GM12864 (cell line): ENCODE measurements at regions not wholly inside any gene's neighbourhood (a gene's known extent, or its start where the extent isn't known, plus 50 kb on each side); places are given as distances from the start of the nearest gene placed in this dataset.
"Not testable (repeated sequence)": the region's sequence is repeated elsewhere in the genome, so short reads cannot be mapped to it uniquely, and the experiment has no call there.

Source experiments
- DNase-seq: peaks from one replicate; pipeline ENCODE4 v3.0.0-alpha.2; 2011; ENCODE audit warnings: low read depth
- H3K4me3 ChIP-seq: 2 replicates; pipeline ENCODE4 v1.5.1; 2011; ENCODE audit warnings: mild to moderate bottlenecking, low read depth, low read length, control low read depth
- TF ChIP-seq, protein P1 (sequence below): IDR thresholded peaks from 2 replicates; pipeline ENCODE4 v1.5.1; 2011; ENCODE audit warnings: low read depth, mild to moderate bottlenecking, moderate library complexity, low read length, control low read depth, inconsistent platforms; ENCODE audit errors: missing control alignments

GRCh38 chr6:33888664-33889200, 84.9 kb upstream of the MLN start:
- TF ChIP-seq, protein P1, sequence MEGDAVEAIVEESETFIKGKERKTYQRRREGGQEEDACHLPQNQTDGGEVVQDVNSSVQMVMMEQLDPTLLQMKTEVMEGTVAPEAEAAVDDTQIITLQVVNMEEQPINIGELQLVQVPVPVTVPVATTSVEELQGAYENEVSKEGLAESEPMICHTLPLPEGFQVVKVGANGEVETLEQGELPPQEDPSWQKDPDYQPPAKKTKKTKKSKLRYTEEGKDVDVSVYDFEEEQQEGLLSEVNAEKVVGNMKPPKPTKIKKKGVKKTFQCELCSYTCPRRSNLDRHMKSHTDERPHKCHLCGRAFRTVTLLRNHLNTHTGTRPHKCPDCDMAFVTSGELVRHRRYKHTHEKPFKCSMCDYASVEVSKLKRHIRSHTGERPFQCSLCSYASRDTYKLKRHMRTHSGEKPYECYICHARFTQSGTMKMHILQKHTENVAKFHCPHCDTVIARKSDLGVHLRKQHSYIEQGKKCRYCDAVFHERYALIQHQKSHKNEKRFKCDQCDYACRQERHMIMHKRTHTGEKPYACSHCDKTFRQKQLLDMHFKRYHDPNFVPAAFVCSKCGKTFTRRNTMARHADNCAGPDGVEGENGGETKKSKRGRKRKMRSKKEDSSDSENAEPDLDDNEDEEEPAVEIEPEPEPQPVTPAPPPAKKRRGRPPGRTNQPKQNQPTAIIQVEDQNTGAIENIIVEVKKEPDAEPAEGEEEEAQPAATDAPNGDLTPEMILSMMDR = no peak
- DNase-seq = no peak
- no peak overlapping the region for H3K4me3 ChIP-seq

GRCh38 chr6:33888183-33888582, 84.4 kb upstream of the MLN start:
- TF ChIP-seq, protein P1 = no peak
- no peak overlapping the region for H3K4me3 ChIP-seq
- DNase-seq = no peak

DNA sequence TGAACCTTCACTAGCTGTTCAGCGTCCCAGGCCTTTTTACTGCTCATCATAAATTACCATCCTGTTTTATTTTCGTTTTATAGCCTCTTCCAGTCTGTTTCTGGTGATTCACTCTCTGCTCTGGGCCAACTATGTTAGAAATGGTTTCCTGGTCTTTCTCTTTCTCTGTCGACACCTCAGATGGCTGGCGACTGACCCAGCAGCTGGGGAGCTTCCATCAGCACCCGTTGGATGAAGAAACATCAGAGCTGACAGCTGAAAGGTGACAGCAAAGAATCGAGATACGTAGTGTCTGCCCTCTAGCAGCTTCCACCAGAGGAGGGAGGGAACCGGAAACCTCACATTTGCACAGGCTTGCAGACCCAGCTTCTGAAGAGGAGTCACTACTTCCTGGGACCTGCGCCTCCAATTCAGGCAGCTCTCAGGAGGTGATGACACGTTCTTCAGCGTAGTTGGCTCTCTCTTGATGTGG, 82.9 kb upstream of the MLN start:
- no peak for DNase-seq
- H3K4me3 ChIP-seq = no peak overlapping the region
- TF ChIP-seq, protein P1 = no peak

DNA sequence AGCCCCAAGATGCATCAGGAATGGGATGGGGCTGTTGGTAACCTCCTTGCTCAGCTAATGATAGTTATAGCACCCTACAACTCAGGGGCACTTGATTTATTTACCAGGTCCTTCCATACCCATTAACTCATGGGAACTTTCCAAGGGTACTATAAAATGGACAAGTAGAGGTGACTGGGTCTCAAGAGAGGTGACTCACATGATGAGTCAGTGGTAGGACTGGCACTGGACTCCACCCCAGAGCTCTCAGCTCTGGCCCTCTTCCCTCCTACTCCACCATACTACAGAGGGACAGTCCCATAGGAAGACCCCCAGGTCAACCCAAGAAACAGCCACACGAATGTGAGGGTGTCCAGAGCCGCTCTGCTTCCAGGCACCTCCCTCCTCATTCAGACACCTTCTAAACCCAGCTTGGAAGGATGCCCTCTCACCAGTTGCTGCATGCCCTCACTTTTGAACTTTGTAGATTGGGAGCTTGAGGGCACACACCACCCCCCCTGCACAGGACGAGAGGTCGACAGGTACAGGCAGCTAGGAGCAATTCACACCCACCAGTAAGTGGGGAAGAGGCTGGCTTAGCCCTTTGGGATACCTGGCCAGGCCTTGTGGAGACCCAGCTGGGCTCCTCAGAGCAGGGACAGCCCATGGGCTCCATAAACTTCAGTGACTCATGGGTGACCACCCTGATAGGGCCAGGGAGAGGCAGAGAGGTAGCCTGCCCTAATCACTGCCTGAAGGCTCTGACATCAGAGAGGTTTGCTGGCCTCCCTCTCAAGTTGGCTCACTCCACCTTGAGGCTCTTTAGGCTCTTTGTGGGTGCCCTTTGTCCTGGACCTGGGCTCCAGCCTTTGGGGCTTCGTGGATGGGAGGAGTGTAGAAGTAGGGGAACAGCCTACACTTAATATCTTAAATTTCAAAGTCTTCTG, 81.6 kb upstream of the MLN start:
- no peak for DNase-seq
- TF ChIP-seq, protein P1 = no peak
- no peak overlapping the region for H3K4me3 ChIP-seq

- not testable (repeated sequence) for DNase-seq, H3K4me3 ChIP-seq
These were observed 79.8 kb upstream of the MLN start for GRCh38 chr6:33883621-33884020.

- H3K4me3 ChIP-seq = no peak overlapping the region
- no peak for DNase-seq
- TF ChIP-seq, protein P1 = no peak
These were observed 78.4 kb upstream of the MLN start for GRCh38 chr6:33882154-33882553.

GRCh38 chr6:33880766-33881165, 77.0 kb upstream of the MLN start:
- TF ChIP-seq, protein P1 = no peak
- DNase-seq = no peak
- no peak overlapping the region for H3K4me3 ChIP-seq
